H1 (cell line): ENCODE measurements at regions not wholly inside any gene's neighbourhood (a gene's known extent, or its start where the extent isn't known, plus 50 kb on each side); places are given as distances from the start of the nearest gene placed in this dataset.

Experiments used
- CTCF ChIA-PET: fragments of 300-600 bp; sonication (Branson Sonifier 250); formaldehyde crosslinking; loops from one replicate; lab custom pipeline; 2021; ENCODE audit not compliant: partially characterized antibody; lab: Charles Lee
- POLR2A ChIA-PET: fragments of 300-600 bp; sonication (Branson Sonifier 250); formaldehyde crosslinking; loops from one replicate; lab custom pipeline; 2021; ENCODE audit warnings: inconsistent platforms; ENCODE audit not compliant: partially characterized antibody; lab: Charles Lee
- DNase-seq, 2 experiments: peaks; one replicate each; pipeline versions ENCODE4 v3.0.0 to v3.0.0-alpha.2; 2010 to 2022; ENCODE audit warnings: low spot score in 2 of 2, low read depth in 1 of 2, mixed read lengths in 1 of 2
- FAIRE-seq: peaks from 2 replicates; lab custom pipeline; 2011; peaks lifted over from hg19 to GRCh38; lab: Jason Lieb, UNC
- H2AFZ ChIP-seq: 2 replicates; pipeline ENCODE4 v1.8.1; 2012; ENCODE audit warnings: low read length, inconsistent platforms
- H2AK5ac ChIP-seq: 2 replicates; pipeline ENCODE4 v1.6.1; 2013; ENCODE audit warnings: low read depth, low read length
- H2BK120ac ChIP-seq: replicated peaks from 2 replicates; pipeline ENCODE3; 2013; ENCODE audit warnings: low read depth, low read length, inconsistent platforms
- H2BK12ac ChIP-seq: 2 replicates; pipeline ENCODE4 v1.6.1; 2013; ENCODE audit warnings: low read depth, low read length
- H2BK15ac ChIP-seq: 2 replicates; pipeline ENCODE4 v1.6.1; 2013; ENCODE audit warnings: low read length
- H2BK20ac ChIP-seq: 2 replicates; pipeline ENCODE4 v1.6.1; 2013; ENCODE audit warnings: low read length
- H2BK5ac ChIP-seq: 2 replicates; pipeline ENCODE4 v1.6.1; 2013; ENCODE audit warnings: low read depth, low read length
- H3K14ac ChIP-seq: 2 replicates; pipeline ENCODE4 v1.6.1; 2013; ENCODE audit warnings: inconsistent platforms; ENCODE audit not compliant: insufficient read length
- H3K18ac ChIP-seq: 2 replicates; pipeline ENCODE4 v1.6.1; 2013; ENCODE audit warnings: low read length; ENCODE audit errors: extremely low read depth
- H3K23ac ChIP-seq: 2 replicates; pipeline ENCODE4 v1.6.1; 2013; ENCODE audit warnings: inconsistent platforms; ENCODE audit not compliant: insufficient read length
- H3K23me2 ChIP-seq: 2 replicates; pipeline ENCODE4 v1.6.1; 2013; ENCODE audit warnings: low read depth, low read length
- H3K27ac ChIP-seq: 2 replicates; pipeline ENCODE4 v1.6.1; 2011; ENCODE audit warnings: low read depth, low read length, inconsistent platforms
- H3K27me3 ChIP-seq, 4 experiments: replicated peaks in 1 of 4; 1 replicate in 1 of 4; 2 replicates in 3 of 4; pipeline versions ENCODE4 v1.6.1 to v1.8.1; 2011 to 2013; ENCODE audit warnings: low read length in 3 of 4, mild to moderate bottlenecking in 3 of 4, inconsistent platforms in 2 of 4, mixed read lengths in 2 of 4, moderate library complexity in 1 of 4; ENCODE audit not compliant: control insufficient read depth in 3 of 4, insufficient read depth in 3 of 4; ENCODE audit errors: extremely low read depth in 1 of 4
- H3K36me3 ChIP-seq, 4 experiments: 2 replicates each; pipeline versions ENCODE4 v1.6.1 to v1.8.1; 2011 to 2013; ENCODE audit warnings: mild to moderate bottlenecking in 4 of 4, low read length in 3 of 4, moderate library complexity in 2 of 4, control low read depth in 1 of 4, inconsistent platforms in 1 of 4; ENCODE audit not compliant: insufficient read depth in 4 of 4, control insufficient read depth in 2 of 4
- H3K4ac ChIP-seq: replicated peaks from 2 replicates; pipeline ENCODE3; 2013; ENCODE audit warnings: low read length, low read depth, mixed read lengths, inconsistent platforms; ENCODE audit not compliant: insufficient read length
- H3K4me1 ChIP-seq, 4 experiments: replicated peaks in 1 of 4; 1 replicate in 1 of 4; 2 replicates in 3 of 4; pipeline versions ENCODE4 v1.6.1 to v1.8.1; 2011 to 2013; ENCODE audit warnings: low read length in 3 of 4, inconsistent platforms in 2 of 4, mixed read lengths in 1 of 4; ENCODE audit not compliant: insufficient read depth in 4 of 4, control insufficient read depth in 3 of 4
- H3K4me2 ChIP-seq, 2 experiments: 2 replicates each; pipeline versions ENCODE4 v1.6.1 to v1.8.1; 2011 to 2013; ENCODE audit warnings: low read depth in 2 of 2, low read length in 2 of 2, control low read depth in 1 of 2, inconsistent platforms in 1 of 2, mild to moderate bottlenecking in 1 of 2; ENCODE audit not compliant: insufficient read depth in 1 of 2
- H3K4me3 ChIP-seq, 4 experiments: fragments of 200-600, 300-600 bp in 1 of 4; sonication (generic), shearing (Covaris generic), sonication (Bioruptor Twin) in 1 of 4; 2 replicates each; pipeline versions ENCODE4 v1.5.1 to v1.8.1; 2011 to 2016; ENCODE audit warnings: low read length in 4 of 4, low read depth in 3 of 4, control low read depth in 2 of 4, inconsistent platforms in 2 of 4, mild to moderate bottlenecking in 2 of 4, mixed read lengths in 1 of 4, moderate library complexity in 1 of 4; ENCODE audit not compliant: insufficient read depth in 2 of 4; ENCODE audit errors: extremely low read depth in 1 of 4
- H3K56ac ChIP-seq: replicated peaks from 2 replicates; pipeline ENCODE3; 2013; ENCODE audit warnings: low read depth, mild to moderate bottlenecking, mixed read lengths, low read length, inconsistent platforms; ENCODE audit not compliant: insufficient read length
- H3K79me1 ChIP-seq: 2 replicates; pipeline ENCODE4 v1.6.1; 2013; ENCODE audit warnings: low read depth, low read length, control low read depth
- H3K79me2 ChIP-seq, 2 experiments: 2 replicates each; pipeline versions ENCODE4 v1.6.1 to v1.8.1; 2012 to 2013; ENCODE audit warnings: low read length in 2 of 2, mild to moderate bottlenecking in 2 of 2, inconsistent platforms in 1 of 2; ENCODE audit not compliant: insufficient read depth in 2 of 2, control insufficient read depth in 1 of 2
- H3K9ac ChIP-seq, 4 experiments: replicated peaks in 1 of 4; 1 replicate in 1 of 4; 2 replicates in 3 of 4; pipeline versions ENCODE4 v1.6.1 to v1.8.1; 2011 to 2013; ENCODE audit warnings: low read depth in 3 of 4, low read length in 3 of 4, control low read depth in 2 of 4, mild to moderate bottlenecking in 2 of 4, moderate library complexity in 2 of 4, inconsistent platforms in 1 of 4; ENCODE audit errors: extremely low read depth in 1 of 4
- H3K9me3 ChIP-seq, 2 experiments: 2 replicates each; pipeline versions ENCODE4 v1.6.1 to v1.8.1; 2012 to 2013; ENCODE audit warnings: mild to moderate bottlenecking in 2 of 2, moderate library complexity in 2 of 2, control low read depth in 1 of 2, inconsistent platforms in 1 of 2, low read depth in 1 of 2, low read length in 1 of 2, mixed read lengths in 1 of 2; ENCODE audit not compliant: insufficient read depth in 2 of 2
- H4K20me1 ChIP-seq, 2 experiments: replicated peaks in 1 of 2; 2 replicates each; pipeline versions ENCODE3 to v1.8.1; 2011 to 2013; ENCODE audit warnings: inconsistent platforms in 2 of 2, low read length in 2 of 2, mild to moderate bottlenecking in 1 of 2; ENCODE audit not compliant: insufficient read depth in 2 of 2, control insufficient read depth in 1 of 2
- H4K5ac ChIP-seq: 2 replicates; pipeline ENCODE4 v1.6.1; 2013; ENCODE audit warnings: low read length, low read depth, mixed read lengths, inconsistent platforms; ENCODE audit not compliant: insufficient read length
- H4K8ac ChIP-seq: 2 replicates; pipeline ENCODE4 v1.8.0; 2013; ENCODE audit warnings: mild to moderate bottlenecking, moderate library complexity, low read length, inconsistent platforms; ENCODE audit not compliant: insufficient read depth; ENCODE audit errors: extremely low read depth
- H4K91ac ChIP-seq: replicated peaks from 2 replicates; pipeline ENCODE3; 2013; ENCODE audit warnings: low read length, mixed read lengths, inconsistent platforms; ENCODE audit not compliant: insufficient read length
- SIX5 ChIP-seq: IDR thresholded peaks from 2 replicates; pipeline ENCODE4 v1.6.1; 2011; ENCODE audit warnings: mild to moderate bottlenecking, low read depth, low read length
- WGBS, 2 experiments: shearing (Covaris generic) in 1 of 2; methylation state at CpG; one replicate each; pipeline versions ENCODE4 v1.1.6 to v1.1.7; 2013 to 2015; ENCODE audit warnings: low lambda C conversion rate in 2 of 2, mixed read lengths in 2 of 2, inconsistent platforms in 1 of 2, low coverage in 1 of 2, missing lambda C conversion rate in 1 of 2; ENCODE audit not compliant: insufficient replicate concordance in 2 of 2, insufficient coverage in 1 of 2, insufficient read length in 1 of 2; ENCODE audit errors: extremely low coverage in 1 of 2, missing lambda C conversion rate in 1 of 2; 5-methylcytosine and 5-hydroxymethylcytosine counted together

DNA sequence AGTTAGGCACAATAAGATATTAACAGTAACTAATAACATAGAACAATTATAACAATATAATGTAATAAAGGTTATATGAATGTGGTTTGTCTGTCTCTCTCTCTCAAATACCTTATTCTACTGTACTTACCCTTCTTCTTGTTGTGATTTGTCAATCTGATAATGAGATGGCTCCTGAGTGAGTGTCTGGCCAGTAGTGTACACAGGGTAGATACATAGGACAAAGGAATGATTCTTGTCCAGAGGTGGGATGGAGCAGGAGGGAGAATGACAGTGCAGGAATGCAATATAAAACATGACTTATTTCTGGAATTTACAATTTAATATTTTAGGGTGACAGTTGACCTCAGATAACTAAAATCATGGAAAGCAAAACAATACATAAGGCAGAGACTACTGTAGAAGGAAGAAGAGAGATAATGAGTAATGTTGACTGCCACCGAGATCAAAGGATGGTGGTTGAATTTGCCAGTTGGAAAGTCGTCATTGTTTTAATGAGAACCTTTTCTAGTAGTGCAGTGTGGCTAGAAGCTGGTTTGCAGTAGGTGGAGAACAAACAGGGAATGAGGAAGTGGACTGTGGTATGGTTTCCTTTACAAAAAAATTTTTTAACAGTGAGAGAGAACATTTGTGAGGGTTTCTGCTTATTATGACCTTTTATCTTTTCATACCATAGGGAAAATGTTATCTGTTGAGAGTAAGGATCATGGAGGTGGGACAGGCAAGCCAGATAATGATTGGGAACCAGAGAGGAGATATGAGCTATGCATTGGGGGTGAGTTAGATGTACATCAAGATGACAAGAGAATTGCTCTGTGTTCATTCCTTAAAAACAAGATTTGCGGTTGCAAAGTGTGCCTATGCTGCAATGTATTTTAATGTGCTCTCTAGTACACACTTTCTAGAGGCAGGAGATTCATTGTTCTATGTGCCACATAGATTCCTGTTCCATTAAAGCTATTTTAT lies 458.3 kb downstream of the BTG1 start:
- no peak for TF ChIP-seq SIX5
- Histone ChIP-seq H2BK12ac (no peak overlapping the region), H3K18ac (no peak overlapping the region), H3K4me3 (no peak overlapping the region), H3K9me3 (no peaks in the 10 kb centered on the region), H3K9ac (no peak overlapping the region), H3K4me1 (no peaks in the 10 kb centered on the region), H4K5ac (no peak overlapping the region), H3K14ac (no peak overlapping the region), H3K27ac (no peak overlapping the region), H3K36me3 (no peaks in the 10 kb centered on the region), H2BK20ac (no peak overlapping the region), H2BK5ac (no peak overlapping the region), H3K56ac (no peak overlapping the region), H3K4ac (no peak overlapping the region), H3K4me2 (no peak overlapping the region), H2BK15ac (no peak overlapping the region), H3K23ac (no peak overlapping the region), H2AFZ (no peak overlapping the region), H2BK120ac (no peak overlapping the region), H4K91ac (no peak overlapping the region), H3K79me2 (no peaks in the 10 kb centered on the region), H3K79me1 (no peaks in the 10 kb centered on the region), H4K20me1 (no peaks in the 10 kb centered on the region), H2AK5ac (no peak overlapping the region), H3K27me3 (no peaks in the 10 kb centered on the region), H4K8ac (no peak overlapping the region), H3K23me2 (0 out of 2 replicates have a peak, but pooled peaks cover 2% of the 10 kb centered on the region)
- DNase-seq (no peak), FAIRE-seq (no peak)
- ChIA-PET POLR2A (no interaction called here), CTCF (interaction anchor here (0.6 to 1.2 kb wide), 3 partner anchors 305 to 1551 kb away, joined by 3 read pairs; no protein-coding TSS in a partner anchor)
- whole genome bisulfite sequencing, 2 experiments: 84% methylated on average over 3 of the region's 3 CpGs; no CpG with 5 or more reads in 1 of the 2 experiments
